GM12875 (cell line): ENCODE measurements at regions not wholly inside any gene's neighbourhood (a gene's known extent, or its start where the extent isn't known, plus 50 kb on each side); places are given as distances from the start of the nearest gene placed in this dataset.

ENCODE experiments used
- H3K4me3 ChIP-seq: one replicate; pipeline ENCODE4 v1.5.1; 2011; ENCODE audit warnings: low read depth, low read length, control low read depth
- TF ChIP-seq, protein P1 (sequence below): IDR thresholded peaks from 2 replicates; pipeline ENCODE4 v1.5.1; 2011; ENCODE audit warnings: low read depth, mild to moderate bottlenecking, control low read depth, inconsistent platforms, low read length, moderate library complexity, borderline replicate concordance; ENCODE audit not compliant: insufficient read depth

DNA sequence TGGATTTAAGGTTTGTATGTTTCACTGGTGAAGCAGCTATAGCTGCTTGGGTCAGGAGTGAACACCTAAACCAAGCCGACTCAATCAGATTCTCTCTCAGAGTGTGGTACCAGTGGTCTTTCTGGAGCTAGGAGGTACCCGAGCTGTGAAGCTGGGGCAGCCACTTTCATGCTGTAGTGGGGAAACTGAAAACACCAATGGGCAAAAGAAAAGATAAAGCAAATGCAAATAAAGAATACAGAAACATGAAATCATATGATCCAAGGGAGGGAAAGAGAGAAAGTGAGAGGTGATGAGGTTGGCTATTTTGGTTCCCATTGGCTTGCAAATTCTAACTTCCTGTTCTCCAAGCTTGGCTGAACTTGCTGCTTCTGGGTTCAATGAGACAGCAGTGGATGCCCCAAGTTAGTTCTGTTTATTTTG is 212.3 kb upstream of the CFAP20DC start:
- TF ChIP-seq, protein P1, sequence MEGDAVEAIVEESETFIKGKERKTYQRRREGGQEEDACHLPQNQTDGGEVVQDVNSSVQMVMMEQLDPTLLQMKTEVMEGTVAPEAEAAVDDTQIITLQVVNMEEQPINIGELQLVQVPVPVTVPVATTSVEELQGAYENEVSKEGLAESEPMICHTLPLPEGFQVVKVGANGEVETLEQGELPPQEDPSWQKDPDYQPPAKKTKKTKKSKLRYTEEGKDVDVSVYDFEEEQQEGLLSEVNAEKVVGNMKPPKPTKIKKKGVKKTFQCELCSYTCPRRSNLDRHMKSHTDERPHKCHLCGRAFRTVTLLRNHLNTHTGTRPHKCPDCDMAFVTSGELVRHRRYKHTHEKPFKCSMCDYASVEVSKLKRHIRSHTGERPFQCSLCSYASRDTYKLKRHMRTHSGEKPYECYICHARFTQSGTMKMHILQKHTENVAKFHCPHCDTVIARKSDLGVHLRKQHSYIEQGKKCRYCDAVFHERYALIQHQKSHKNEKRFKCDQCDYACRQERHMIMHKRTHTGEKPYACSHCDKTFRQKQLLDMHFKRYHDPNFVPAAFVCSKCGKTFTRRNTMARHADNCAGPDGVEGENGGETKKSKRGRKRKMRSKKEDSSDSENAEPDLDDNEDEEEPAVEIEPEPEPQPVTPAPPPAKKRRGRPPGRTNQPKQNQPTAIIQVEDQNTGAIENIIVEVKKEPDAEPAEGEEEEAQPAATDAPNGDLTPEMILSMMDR = no peak
- no peak overlapping the region for H3K4me3 ChIP-seq

DNA sequence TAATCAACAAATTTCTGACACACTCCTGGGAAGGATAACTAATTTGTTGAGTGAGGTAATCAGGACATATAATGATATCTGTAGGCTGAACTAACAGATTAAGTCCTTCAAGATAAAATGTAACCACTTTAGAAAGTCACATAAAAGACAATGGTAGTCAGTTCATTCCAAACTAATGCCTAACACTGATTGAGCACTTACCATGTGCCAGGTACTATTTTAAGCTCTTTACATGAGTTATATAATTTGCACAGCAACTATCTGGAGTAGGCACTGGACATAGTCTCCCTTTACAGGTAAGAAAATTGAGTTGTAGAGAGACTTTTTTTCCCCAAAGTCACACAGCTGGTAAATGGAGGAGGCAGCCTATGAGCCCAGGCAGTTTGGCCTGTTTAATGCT is 211.2 kb upstream of the CFAP20DC start:
- TF ChIP-seq, protein P1 = no peak
- H3K4me3 ChIP-seq = no peak overlapping the region

DNA sequence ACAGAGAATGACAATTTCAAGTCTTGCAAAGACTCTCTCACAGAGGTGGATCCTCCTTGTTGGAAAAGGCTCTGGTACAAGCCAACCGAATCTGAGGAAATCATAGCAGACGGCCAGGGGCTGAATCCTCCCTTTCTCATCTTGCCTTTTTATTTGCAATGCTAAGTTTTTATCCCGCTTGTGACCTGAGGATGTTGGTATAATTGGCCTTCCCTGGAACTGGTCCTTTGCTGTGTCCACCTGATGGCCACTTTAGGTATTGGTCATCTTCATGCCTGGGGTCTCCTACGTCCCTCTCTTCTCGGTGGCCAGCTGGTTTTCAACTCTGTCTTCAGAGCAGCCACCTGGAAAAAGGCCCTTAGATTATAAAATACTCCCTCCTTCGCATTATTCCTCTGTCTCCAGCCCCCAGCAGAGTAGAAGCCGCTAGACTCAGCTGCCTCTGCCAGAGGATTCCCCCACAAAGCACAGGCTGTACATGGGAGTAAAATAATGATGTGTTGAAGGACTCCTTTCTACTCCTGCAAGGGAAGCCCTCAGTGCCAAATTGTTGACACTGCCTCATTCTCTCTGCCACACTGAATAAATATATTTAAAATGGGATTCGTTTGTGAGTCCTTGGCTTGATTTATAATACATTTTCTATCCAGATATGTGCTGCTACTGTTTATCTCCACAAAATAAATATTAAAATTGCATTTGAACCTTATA is 208.9 kb upstream of the CFAP20DC start:
- TF ChIP-seq, protein P1 = no peak
- H3K4me3 ChIP-seq = no peak overlapping the region

DNA sequence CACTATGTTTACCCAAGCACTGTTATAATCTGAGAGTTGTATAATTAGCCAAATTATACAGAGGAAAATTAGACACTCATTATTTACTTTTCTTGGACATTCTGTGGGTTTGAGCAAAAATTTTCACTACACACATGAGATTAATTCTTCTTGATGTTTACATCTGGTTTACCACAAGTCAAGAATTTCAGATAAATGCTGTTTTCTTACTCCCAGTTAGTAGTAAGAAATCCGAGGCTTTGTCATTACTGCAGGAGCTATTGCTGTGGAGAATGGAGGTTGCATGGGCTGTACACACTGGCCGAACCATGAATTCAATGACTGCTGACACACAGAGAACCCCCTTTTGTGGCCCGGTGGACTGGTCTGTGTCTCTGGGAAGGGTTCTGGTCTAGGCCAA is 207.7 kb upstream of the CFAP20DC start:
- H3K4me3 ChIP-seq = no peak overlapping the region
- TF ChIP-seq, protein P1 = no peak

DNA sequence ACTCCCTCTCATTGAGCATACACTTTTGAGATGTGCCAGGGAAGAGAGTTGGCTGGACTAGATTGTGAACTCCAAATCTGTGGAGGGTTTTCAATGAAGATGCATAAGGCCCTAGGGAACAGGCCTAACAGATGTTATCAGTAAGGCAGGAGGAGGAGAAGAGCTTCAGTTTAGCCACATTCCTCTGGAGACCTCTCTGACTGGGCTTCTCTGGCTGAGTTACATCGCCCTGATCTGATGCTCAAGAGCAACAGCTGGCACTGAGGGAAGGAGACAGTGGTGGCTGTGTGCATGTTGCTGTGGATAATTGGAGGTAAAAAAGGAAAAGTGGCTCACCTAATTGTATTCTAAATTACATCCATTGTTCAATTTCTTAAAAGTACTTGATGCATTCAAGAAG is 206.4 kb upstream of the CFAP20DC start:
- TF ChIP-seq, protein P1 = no peak
- H3K4me3 ChIP-seq = no peak overlapping the region

DNA sequence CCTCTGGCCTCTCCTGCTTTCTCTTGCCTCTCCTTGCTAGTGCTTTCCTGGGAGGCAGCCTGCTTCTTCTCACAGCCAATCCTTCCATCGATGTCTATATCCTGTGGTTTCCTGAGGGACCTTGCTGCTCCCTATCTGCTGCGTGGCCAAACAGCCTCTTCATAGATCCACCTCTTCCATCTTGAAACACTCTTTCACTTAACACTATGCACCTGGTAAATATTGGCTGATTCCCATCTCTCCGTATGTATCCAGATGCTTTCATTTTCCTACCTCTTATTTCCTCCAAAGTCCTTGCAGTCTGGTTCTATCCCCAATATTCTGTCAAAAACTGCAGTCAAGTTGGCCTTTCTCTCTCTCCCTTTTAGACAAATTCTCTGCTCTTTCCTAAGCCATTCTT is 205.2 kb upstream of the CFAP20DC start:
- TF ChIP-seq, protein P1 = no peak
- H3K4me3 ChIP-seq = no peak overlapping the region

DNA sequence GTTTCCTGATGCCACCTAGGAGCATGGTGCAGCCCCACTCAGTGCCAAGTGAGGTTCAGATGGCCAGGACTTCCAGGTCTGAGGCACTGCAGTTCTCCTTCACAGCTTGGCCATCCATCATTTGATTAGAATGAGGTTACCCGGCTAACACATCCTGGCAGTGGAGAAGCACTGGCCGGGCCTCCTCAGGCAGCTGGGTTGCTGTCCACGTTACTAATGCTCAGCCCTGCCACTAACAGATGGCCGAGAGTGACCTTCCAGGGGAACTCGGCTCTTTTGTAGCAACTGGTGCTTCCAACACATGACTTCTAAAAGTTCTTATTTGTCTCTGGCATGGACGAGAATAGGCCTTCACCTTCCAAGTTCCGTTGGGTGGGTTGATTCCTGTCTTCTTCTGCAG is 204.6 kb upstream of the CFAP20DC start:
- H3K4me3 ChIP-seq = no peak overlapping the region
- TF ChIP-seq, protein P1 = no peak
